Hindlimb muscle (tissue), 1 donor: ENCODE measurements at regions not wholly inside any gene's neighbourhood (a gene's known extent, or its start where the extent isn't known, plus 50 kb on each side); places are given as distances from the start of the nearest gene placed in this dataset.

ENCODE experiments used
- DNase-seq: peaks from one replicate; pipeline ENCODE4 v3.0.0-alpha.2; 2013

- no peak for DNase-seq
Measured at GRCh38 chr5:106189121-106189809, 1481.5 kb downstream of the EFNA5 start.

GRCh38 chr5:106185661-106186081, 1485.1 kb downstream of the EFNA5 start:
- DNase-seq: no peak

GRCh38 chr5:106174903-106175302, 1495.8 kb downstream of the EFNA5 start:
- DNase-seq: no peak

- no peak for DNase-seq
Measured at GRCh38 chr5:106172681-106173532, 1497.8 kb downstream of the EFNA5 start.

GRCh38 chr5:106171708-106172107, 1499.0 kb downstream of the EFNA5 start:
- no peak for DNase-seq

GRCh38 chr5:106171132-106171531, 1499.6 kb downstream of the EFNA5 start:
- no peak for DNase-seq

- no peak for DNase-seq
Measured at GRCh38 chr5:106167766-106168165, 1503.0 kb downstream of the EFNA5 start.

GRCh38 chr5:106163233-106163632, 1507.5 kb downstream of the EFNA5 start:
- DNase-seq: no peak

- DNase-seq: no peak
Measured at GRCh38 chr5:106159616-106160015, 1511.1 kb downstream of the EFNA5 start.

- no peak for DNase-seq
Measured at GRCh38 chr5:106154280-106154716, 1516.4 kb downstream of the EFNA5 start.

GRCh38 chr5:106152569-106152968, 1518.2 kb downstream of the EFNA5 start:
- DNase-seq: no peak

GRCh38 chr5:106142116-106142515, 1528.6 kb downstream of the EFNA5 start:
- DNase-seq: no peak

- DNase-seq: no peak
Measured at GRCh38 chr5:106140101-106140500, 1530.6 kb downstream of the EFNA5 start.

- no peak for DNase-seq
Measured at GRCh38 chr5:106136061-106136460, 1534.7 kb downstream of the EFNA5 start.

GRCh38 chr5:106135473-106135872, 1535.3 kb downstream of the EFNA5 start:
- no peak for DNase-seq

GRCh38 chr5:106134549-106134948, 1536.2 kb downstream of the EFNA5 start:
- DNase-seq: no peak

GRCh38 chr5:106127985-106128384, 1542.8 kb downstream of the EFNA5 start:
- no peak for DNase-seq

- no peak for DNase-seq
Measured at GRCh38 chr5:106127341-106127781, 1543.4 kb downstream of the EFNA5 start.

- no peak for DNase-seq
Measured at GRCh38 chr5:106121972-106122605, 1548.6 kb downstream of the EFNA5 start.

- no peak for DNase-seq
Measured at GRCh38 chr5:106116682-106117081, 1554.1 kb downstream of the EFNA5 start.

- no peak for DNase-seq
Measured at GRCh38 chr5:106113922-106114321, 1556.8 kb downstream of the EFNA5 start.

- DNase-seq: no peak
Measured at GRCh38 chr5:106106384-106106783, 1564.4 kb downstream of the EFNA5 start.

- DNase-seq: no peak
Measured at GRCh38 chr5:106097340-106097739, 1573.4 kb downstream of the EFNA5 start.
